HepG2 (cell line): ENCODE measurements at regions not wholly inside any gene's neighbourhood (a gene's known extent, or its start where the extent isn't known, plus 50 kb on each side); places are given as distances from the start of the nearest gene placed in this dataset.

Experiments used
- ATAC-seq: fragments of 200-7000 bp; cut with Tn5 transposase; 3 replicates; pipeline ENCODE4 v1.9.1; 2020; ENCODE audit warnings: mild to moderate bottlenecking, moderate library complexity
- BruUV-seq: library from RNA; stranded (reverse); fragments of 400-500 nt; replicated peaks from 2 replicates; lab custom pipeline; 2021; lab: Mats Ljungman, UMichigan
- CTCF ChIA-PET: fragments of 300-600 bp; formaldehyde crosslinking; extraction: SDS; loops from one replicate; lab custom pipeline; 2021; ENCODE audit warnings: low total read pairs, inconsistent platforms, low intra/inter-chr PET ratio; lab: Yijun Ruan, JAX
- POLR2A ChIA-PET: fragments of 350-600 bp; sonication (Branson Sonifier 250); formaldehyde crosslinking; loops from one replicate; lab custom pipeline; 2020; ENCODE audit warnings: antibody characterized with exemption, inconsistent platforms; lab: Yijun Ruan, JAX
- DNase-seq: peaks from one replicate; pipeline ENCODE4 v3.0.0-alpha.2; 2015; ENCODE audit warnings: low spot score
- FAIRE-seq: peaks from 3 replicates; lab custom pipeline; 2011; peaks lifted over from hg19 to GRCh38; lab: Jason Lieb, UNC
- H2AFZ ChIP-seq: one replicate; pipeline ENCODE4 v1.6.1; 2011; ENCODE audit warnings: low read length, inconsistent platforms
- H3K27ac ChIP-seq: fragments of 300-600 bp; 3 replicates; pipeline ENCODE4 v1.8.0; 2011; ENCODE audit warnings: mixed run types, mild to moderate bottlenecking, mixed read lengths, low read length, inconsistent platforms; ENCODE audit not compliant: insufficient read depth; ENCODE audit errors: extremely low read length
- H3K27me3 ChIP-seq, 2 experiments: fragments of 200-600 bp in 1 of 2; 2 replicates in 1 of 2; 3 replicates in 1 of 2; pipeline versions ENCODE4 v1.6.0 to v1.8.0; 2011; ENCODE audit warnings: low read length in 2 of 2, mild to moderate bottlenecking in 2 of 2, moderate library complexity in 2 of 2, inconsistent platforms in 1 of 2; ENCODE audit not compliant: insufficient read depth in 2 of 2, control insufficient read depth in 1 of 2
- H3K36me3 ChIP-seq, 2 experiments: fragments of 200-600 bp in 1 of 2; replicated peaks in 1 of 2; 2 replicates in 1 of 2; 3 replicates in 1 of 2; pipeline versions ENCODE4 v1.5.1 to v1.8.0; 2011; ENCODE audit warnings: low read length in 2 of 2, inconsistent platforms in 1 of 2; ENCODE audit not compliant: insufficient read depth in 2 of 2, control insufficient read depth in 1 of 2
- H3K4me1 ChIP-seq: 2 replicates; pipeline ENCODE4 v1.5.1; 2012; ENCODE audit warnings: low read length, inconsistent platforms; ENCODE audit not compliant: insufficient read depth
- H3K4me2 ChIP-seq: 2 replicates; pipeline ENCODE4 v1.6.0; 2011; ENCODE audit warnings: low read depth, low read length, inconsistent platforms
- H3K4me3 ChIP-seq, 3 experiments: fragments of 200-600 bp in 1 of 3; sonication (generic), shearing (Covaris generic) in 1 of 3; replicated peaks in 1 of 3; 2 replicates each; pipeline ENCODE4 v1.5.1; 2011 to 2016; ENCODE audit warnings: low read length in 3 of 3, inconsistent platforms in 2 of 3, low read depth in 2 of 3, mild to moderate bottlenecking in 2 of 3, control low read depth in 1 of 3, mixed read lengths in 1 of 3; ENCODE audit not compliant: insufficient read depth in 1 of 3
- H3K79me2 ChIP-seq: one replicate; pipeline ENCODE4 v1.6.1; 2011; ENCODE audit warnings: low read length, inconsistent platforms; ENCODE audit not compliant: insufficient read depth
- H3K9ac ChIP-seq: 2 replicates; pipeline ENCODE4 v1.6.0; 2011; ENCODE audit warnings: mild to moderate bottlenecking, low read depth, low read length, inconsistent platforms; ENCODE audit not compliant: insufficient read depth
- H3K9me3 ChIP-seq: 2 replicates; pipeline ENCODE4 v1.5.1; 2012; ENCODE audit warnings: mild to moderate bottlenecking, low read length
- H4K20me1 ChIP-seq: 2 replicates; pipeline ENCODE4 v1.6.0; 2011; ENCODE audit warnings: inconsistent platforms, mild to moderate bottlenecking, low read length, moderate library complexity; ENCODE audit not compliant: insufficient read depth
- ARID4A ChIP-seq: sonication (generic); formaldehyde crosslinking; IDR thresholded peaks from 2 replicates; pipeline ENCODE4 v1.5.0; 2020; ENCODE audit warnings: mild to moderate bottlenecking, missing genetic modification reagents, borderline replicate concordance
- ATM ChIP-seq: fragments of 450-650 bp; IDR thresholded peaks from 2 replicates; pipeline ENCODE4 v1.7.1; 2017; ENCODE audit warnings: mild to moderate bottlenecking, borderline replicate concordance
- NKX3-1 ChIP-seq: sonication (generic); formaldehyde crosslinking; IDR thresholded peaks from 2 replicates; pipeline ENCODE4 v1.5.0; 2020; ENCODE audit warnings: missing genetic modification reagents
- PCBP2 ChIP-seq: fragments of 200-400 bp; formaldehyde crosslinking; optimal IDR thresholded peaks from 2 replicates; pipeline ENCODE3; 2018; ENCODE audit warnings: low read length, low read depth; ENCODE audit not compliant: poor library complexity, severe bottlenecking
- TMF1 ChIP-seq: sonication (generic); formaldehyde crosslinking; IDR thresholded peaks from 2 replicates; pipeline ENCODE4 v1.8.1; 2022; ENCODE audit warnings: low read depth, missing genetic modification reagents
- ZFP36 ChIP-seq: fragments of 150-350 bp; IDR thresholded peaks from 2 replicates; pipeline ENCODE4 v1.6.1; 2018; ENCODE audit warnings: borderline replicate concordance, low read length, low read depth; ENCODE audit not compliant: partially characterized antibody
- ZNF503 ChIP-seq: sonication (generic); formaldehyde crosslinking; IDR thresholded peaks from 2 replicates; pipeline ENCODE4 v1.4.0; 2020; ENCODE audit warnings: missing genetic modification reagents
- ZNF597 ChIP-seq: sonication (generic); formaldehyde crosslinking; IDR thresholded peaks from 2 replicates; pipeline ENCODE4 v1.5.0; 2020; ENCODE audit warnings: missing genetic modification reagents
- ZNF788 ChIP-seq: sonication (generic); formaldehyde crosslinking; IDR thresholded peaks from 2 replicates; pipeline ENCODE4 v1.5.0; 2020; ENCODE audit warnings: mild to moderate bottlenecking, missing genetic modification reagents, borderline replicate concordance
- ZSCAN25 ChIP-seq: sonication (generic); formaldehyde crosslinking; IDR thresholded peaks from 2 replicates; pipeline ENCODE4 v1.8.0; 2022; ENCODE audit warnings: mild to moderate bottlenecking, missing genetic modification reagents
- WGBS: methylation state at CpG from one replicate; pipeline ENCODE4 v1.1.6; 2017; ENCODE audit warnings: low lambda C conversion rate; 5-methylcytosine and 5-hydroxymethylcytosine counted together
- in situ Hi-C: cut with HindIII; loops from 2 replicates; pipeline ENCODE4 v1.10.0; 2017; ENCODE audit warnings: low pct_unique_long_range_greater_than_20kb; ENCODE audit not compliant: extremely low pct_ligation_motif_present
- intact Hi-C: fragments of 100-400 bp; cut with micrococcal nuclease; formaldehyde crosslinking; loops from one replicate; pipeline ENCODE4 v1.10.0; 2022; ENCODE audit not compliant: unreplicated experiment

- WGBS = 4% methylated on average over 3 of the region's 3 CpGs
- Histone ChIP-seq H3K79me2 (no peaks in the 10 kb centered on the region), H2AFZ (no peak overlapping the region), H3K36me3 (no peaks in the 10 kb centered on the region), H3K4me1 (no peaks in the 10 kb centered on the region), H3K4me3 (no peak overlapping the region), H4K20me1 (no peaks in the 10 kb centered on the region), H3K27me3 (no peaks in the 10 kb centered on the region), H3K4me2 (no peak overlapping the region), H3K9ac (no peak overlapping the region), H3K27ac (no peak overlapping the region), H3K9me3 (peaks cover 47% of the 10 kb centered on the region)
- ATAC-seq (no peak), FAIRE-seq (no peak), DNase-seq (no peak)
- intact Hi-C loops = no loop called here
- BruUV-seq = no TSS peak
- ChIA-PET CTCF (no interaction called here), POLR2A (no interaction called here)
- in situ Hi-C loops = no loop called here
- TF ChIP-seq ZFP36 = no peak
- no peak for TF ChIP-seq PCBP2
Observed at GRCh38 chr21:23664193-23664694, 1943.0 kb downstream of the MRPL39 start.

- Histone ChIP-seq H3K4me3 (no peak overlapping the region), H3K36me3 (no peaks in the 10 kb centered on the region), H3K79me2 (no peaks in the 10 kb centered on the region), H3K9ac (no peak overlapping the region), H3K27ac (no peak overlapping the region), H3K4me2 (no peak overlapping the region), H2AFZ (no peak overlapping the region), H3K9me3 (peaks cover 46% of the 10 kb centered on the region), H3K4me1 (no peaks in the 10 kb centered on the region), H3K27me3 (no peaks in the 10 kb centered on the region), H4K20me1 (no peaks in the 10 kb centered on the region)
- intact Hi-C loops (no loop called here), in situ Hi-C loops (no loop called here)
- ChIA-PET POLR2A (no interaction called here), CTCF (no interaction called here)
- BruUV-seq = no TSS peak
- no peak for DNase-seq
- no peak for FAIRE-seq
- ATAC-seq = no peak
- WGBS = 7% methylated on average over 3 of the region's 3 CpGs
- TF ChIP-seq ZNF597 = no peak
- TF ChIP-seq ZNF788 (CRISPR knock-in tag) = no peak
- no peak for TF ChIP-seq ZSCAN25 (CRISPR knock-in tag)
- TF ChIP-seq ATM = no peak
- TF ChIP-seq TMF1 (CRISPR knock-in tag) = no peak
- TF ChIP-seq ZNF503 (CRISPR knock-in tag) = no peak
- no peak for TF ChIP-seq NKX3-1 (CRISPR knock-in tag)
- TF ChIP-seq ARID4A (CRISPR knock-in tag) = no peak
Observed at GRCh38 chr21:23660560-23660959, 1946.7 kb downstream of the MRPL39 start.
